GM06990 (cell line): ENCODE measurements at regions not wholly inside any gene's neighbourhood (a gene's known extent, or its start where the extent isn't known, plus 50 kb on each side); places are given as distances from the start of the nearest gene placed in this dataset.
A peak's percentile ranks its signal among the peaks of the same experiment; 100 is the strongest.

Experiments
- DNase-seq: peaks from one replicate; pipeline ENCODE4 v3.0.0-alpha.2; 2011; ENCODE audit not compliant: insufficient read length; ENCODE audit errors: extremely low read depth
- H3K27me3 ChIP-seq: replicated peaks from 2 replicates; pipeline ENCODE4 v1.6.0; 2011; ENCODE audit warnings: low read length; ENCODE audit not compliant: control insufficient read depth, insufficient read depth
- H3K36me3 ChIP-seq: 2 replicates; pipeline ENCODE4 v1.5.1; 2011; ENCODE audit warnings: low read length; ENCODE audit not compliant: control insufficient read depth, insufficient read depth
- H3K4me3 ChIP-seq: replicated peaks from 2 replicates; pipeline ENCODE4 v1.5.1; 2011; ENCODE audit warnings: low read depth, mild to moderate bottlenecking, control low read depth, low read length
- CTCF ChIP-seq: IDR thresholded peaks from 2 replicates; pipeline ENCODE4 v1.5.1; 2011; ENCODE audit warnings: low read length, control low read depth, mild to moderate bottlenecking, inconsistent platforms; ENCODE audit not compliant: insufficient read depth, poor library complexity, severe bottlenecking

GRCh38 chr14:22268875-22269274 is 320.1 kb downstream of the DAD1 start:
- DNase-seq, result peak; percentile 13
- no peak for TF ChIP-seq CTCF
- Histone ChIP-seq H3K36me3 (no peaks in the 10 kb centered on the region), H3K27me3 (no peaks in the 10 kb centered on the region; the same call in none of the 2 replicates), H3K4me3 (no peak overlapping the region)

GRCh38 chr14:22266683-22267082 is 322.3 kb downstream of the DAD1 start:
- no peak for TF ChIP-seq CTCF
- no peak for DNase-seq
- H3K4me3 ChIP-seq, result no peak overlapping the region
- no peaks in the 10 kb centered on the region for H3K36me3 ChIP-seq
- no peaks in the 10 kb centered on the region; the same call in 1 of the 2 replicates for H3K27me3 ChIP-seq

GRCh38 chr14:22266142-22266442 is 322.9 kb downstream of the DAD1 start:
- no peak for TF ChIP-seq CTCF
- no peaks in the 10 kb centered on the region; the same call in 1 of the 2 replicates for H3K27me3 ChIP-seq
- no peak for DNase-seq
- H3K36me3 ChIP-seq, result no peaks in the 10 kb centered on the region
- H3K4me3 ChIP-seq, result no peak overlapping the region

- H3K4me3 ChIP-seq, result no peak overlapping the region
- TF ChIP-seq CTCF, result peak; percentile 15
- no peaks in the 10 kb centered on the region; the same call in 1 of the 2 replicates for H3K27me3 ChIP-seq
- no peaks in the 10 kb centered on the region for H3K36me3 ChIP-seq
- DNase-seq, result no peak
Observed at GRCh38 chr14:22265319-22266141, 323.5 kb downstream of the DAD1 start.

- TF ChIP-seq CTCF, result no peak
- Histone ChIP-seq H3K36me3 (no peaks in the 10 kb centered on the region), H3K4me3 (no peak overlapping the region), H3K27me3 (no peaks in the 10 kb centered on the region; the same call in 1 of the 2 replicates)
- DNase-seq, result no peak
Observed at GRCh38 chr14:22264759-22265158, 324.3 kb downstream of the DAD1 start.
